WI38 (cell line): ENCODE measurements at regions not wholly inside any gene's neighbourhood (a gene's known extent, or its start where the extent isn't known, plus 50 kb on each side); places are given as distances from the start of the nearest gene placed in this dataset.

Experiments
- H3K4me3 ChIP-seq: 2 replicates; pipeline ENCODE4 v1.5.1; 2011; ENCODE audit warnings: low read depth, mild to moderate bottlenecking, control low read depth, low read length
- CTCF ChIP-seq: IDR thresholded peaks from 2 replicates; pipeline ENCODE4 v1.5.1; 2012; ENCODE audit warnings: low read depth, mild to moderate bottlenecking, control low read depth, low read length

DNA sequence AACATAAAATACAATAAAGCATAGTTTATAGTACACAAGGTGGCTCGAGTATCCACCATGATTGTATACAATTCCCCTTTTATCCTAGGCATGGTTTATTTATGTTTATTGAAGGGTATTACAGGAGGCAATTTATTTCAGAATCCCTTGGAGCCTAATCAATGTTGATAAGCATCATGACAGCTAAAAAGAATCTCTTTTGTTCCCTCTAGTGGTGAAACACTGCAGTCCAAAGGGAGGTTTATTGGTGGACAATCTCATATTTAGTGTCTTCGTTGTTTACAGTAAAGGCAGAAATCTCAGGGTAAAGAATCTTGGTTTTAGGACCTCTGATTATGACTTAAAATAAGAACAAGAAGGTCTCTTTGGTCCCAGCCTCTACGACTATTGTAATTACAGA lies 1712.5 kb downstream of the C4orf33 start:
- TF ChIP-seq CTCF: no peak
- no peak overlapping the region for H3K4me3 ChIP-seq

DNA sequence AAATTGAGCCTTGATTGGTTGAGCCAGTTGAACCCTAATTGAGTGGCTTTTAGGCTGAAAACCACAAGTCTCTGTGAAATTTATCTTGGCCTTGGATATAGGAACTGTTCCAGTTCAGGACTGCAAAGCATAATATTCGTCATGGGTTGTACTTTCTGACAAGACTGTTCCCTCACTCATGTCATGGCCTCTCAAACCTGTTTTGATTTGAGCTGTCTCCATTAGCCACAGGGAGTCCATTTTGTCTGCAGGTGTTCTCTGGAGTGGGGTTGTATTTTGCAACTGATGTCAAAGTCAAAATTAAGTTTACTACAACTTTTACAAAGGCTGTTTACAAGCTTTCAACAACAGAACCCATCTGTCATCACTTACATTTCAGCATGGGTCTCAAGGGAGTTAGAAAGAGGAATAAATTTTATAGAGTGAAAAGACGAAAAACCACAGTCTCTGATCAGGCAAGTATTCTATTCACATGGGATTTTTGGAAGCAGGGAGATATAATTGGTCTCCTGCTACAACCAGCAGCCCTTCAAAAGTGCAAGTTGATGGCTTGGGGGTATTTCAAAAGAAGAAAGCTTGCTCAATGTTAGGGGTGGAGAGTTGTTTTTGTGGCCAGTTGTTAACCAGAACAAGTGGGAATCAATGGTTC lies 1716.3 kb downstream of the C4orf33 start:
- no peak for TF ChIP-seq CTCF
- no peak overlapping the region for H3K4me3 ChIP-seq

- no peak for TF ChIP-seq CTCF
- H3K4me3 ChIP-seq: no peak overlapping the region
These were observed 1718.9 kb downstream of the C4orf33 start for GRCh38 chr4:130814896-130815295.

DNA sequence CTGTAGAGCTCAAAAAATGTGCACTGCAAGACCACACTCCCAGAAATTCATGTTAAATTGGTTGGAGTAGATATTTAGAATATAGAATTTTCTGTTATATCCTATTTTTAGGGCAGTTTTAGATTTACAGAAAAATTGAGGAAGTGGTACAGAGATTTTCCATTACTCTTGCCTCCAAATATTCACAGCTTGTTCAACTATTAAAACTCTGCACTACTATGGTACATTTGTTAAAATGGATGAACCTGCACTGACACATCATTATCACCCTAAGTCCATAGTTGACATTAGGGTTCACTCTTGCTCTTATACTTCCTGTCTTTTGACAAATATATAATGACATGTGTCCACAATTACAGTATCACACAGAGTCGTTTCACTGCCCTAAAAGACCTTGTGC lies 1724.5 kb downstream of the C4orf33 start:
- no peak for TF ChIP-seq CTCF
- H3K4me3 ChIP-seq: no peak overlapping the region

DNA sequence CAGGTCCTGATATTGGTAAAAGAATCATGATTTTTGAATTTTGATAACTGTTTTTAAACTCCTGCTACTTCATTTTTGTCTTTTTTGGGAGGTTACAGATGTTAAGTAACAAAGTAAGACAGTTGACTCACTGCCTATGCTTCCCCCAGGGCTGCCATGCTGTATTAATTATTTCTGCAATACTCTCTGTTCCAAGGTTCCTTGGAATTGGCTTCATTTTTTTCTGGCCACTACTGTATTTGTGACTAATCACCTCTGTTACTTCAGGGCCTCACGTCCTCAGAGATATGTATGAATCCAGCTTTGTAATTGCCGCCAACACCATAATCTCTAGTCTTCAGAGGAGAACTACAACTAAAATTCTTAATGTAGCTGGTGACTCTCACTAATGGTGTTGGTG lies 1729.3 kb downstream of the C4orf33 start:
- TF ChIP-seq CTCF: no peak
- no peak overlapping the region for H3K4me3 ChIP-seq

DNA sequence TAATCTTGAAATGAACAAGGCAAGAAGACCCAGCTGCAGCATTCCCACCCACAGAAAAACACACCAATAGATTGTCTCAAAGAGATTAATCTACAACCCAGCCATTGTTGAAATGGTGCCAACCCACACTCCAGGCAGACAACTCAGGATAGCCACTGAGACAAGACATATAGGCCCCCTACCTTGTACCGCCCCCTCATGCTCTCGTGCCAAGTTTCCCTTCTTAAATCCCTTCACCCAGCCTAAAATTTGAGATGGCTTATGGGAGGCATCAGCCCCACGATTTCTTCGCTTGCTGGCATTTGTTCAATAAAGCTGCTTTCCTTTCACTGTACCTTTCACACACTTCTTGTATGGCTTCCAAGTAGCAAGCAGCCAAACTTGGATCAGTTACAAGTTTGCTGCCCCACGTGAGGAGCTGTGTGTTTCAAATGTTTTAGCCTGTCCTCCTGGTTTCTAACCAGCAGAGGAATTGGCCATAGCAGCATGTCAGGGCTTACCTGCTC lies 1754.1 kb downstream of the C4orf33 start:
- H3K4me3 ChIP-seq: no peak overlapping the region
- TF ChIP-seq CTCF: no peak

- H3K4me3 ChIP-seq: no peak overlapping the region
- no peak for TF ChIP-seq CTCF
These were observed 1755.2 kb downstream of the C4orf33 start for GRCh38 chr4:130851107-130851506.
